ENCODE measurements at regions not wholly inside any gene's neighbourhood (a gene's known extent, or its start where the extent isn't known, plus 50 kb on each side); places are given as distances from the start of the nearest gene placed in this dataset.

GRCh38 chr15:72967811-72968530 is 84.3 kb upstream of the NEO1 start:
- no peaks in the 10 kb centered on the region for H3K79me2 ChIP-seq (ENCODE audit: insufficient read depth, low read length)
- no peaks in the 10 kb centered on the region for H3K36me3 ChIP-seq (ENCODE audit: insufficient read depth, low read length)
- no peak overlapping the region for H2AFZ ChIP-seq (ENCODE audit: low read length)
- no peaks in the 10 kb centered on the region for H3K4me1 ChIP-seq (ENCODE audit: insufficient read depth, low read length, poor library complexity, severe bottlenecking)
- no peak overlapping the region for H3K4me2 ChIP-seq (ENCODE audit: low read depth, low read length, poor library complexity, severe bottlenecking)
- TF ChIP-seq EZH2phosphoT487 (IDR thresholded peaks at IDR 0.05; ENCODE audit: borderline replicate concordance) (no peak), CTCF (conservative IDR thresholded peaks at IDR 0.05; ENCODE audit: low read length) (no peak)
- H3K9me2 ChIP-seq (replicated peaks; ENCODE audit: low read depth, low read length) = no peaks in the 10 kb centered on the region
- no peaks in the 10 kb centered on the region for H3K9me3 ChIP-seq (ENCODE audit: insufficient read depth, low read depth, low read length)
- no peaks in the 10 kb centered on the region for H4K20me1 ChIP-seq (ENCODE audit: insufficient read depth, low read length, poor library complexity, severe bottlenecking)
- no peaks in the 10 kb centered on the region for H3K27me3 ChIP-seq (ENCODE audit: insufficient read depth, low read length, poor library complexity, severe bottlenecking)
- no peaks in the 10 kb centered on the region for H3F3A ChIP-seq (ENCODE audit: low read depth)
- H3K9ac ChIP-seq (ENCODE audit: low read depth, low read length, poor library complexity, severe bottlenecking) = no peak overlapping the region
- H3K4me3 ChIP-seq (ENCODE audit: low read length, poor library complexity, severe bottlenecking) = no peak overlapping the region

GRCh38 chr15:72967397-72967796 is 84.9 kb upstream of the NEO1 start:
- H3K9ac ChIP-seq (ENCODE audit: low read depth, low read length, poor library complexity, severe bottlenecking) = no peak overlapping the region

GRCh38 chr15:72966641-72967040 is 85.6 kb upstream of the NEO1 start:
- Histone ChIP-seq H3K9me3 (ENCODE audit: insufficient read depth, low read depth, low read length) (no peaks in the 10 kb centered on the region), H3K27me3 (ENCODE audit: insufficient read depth, low read length, poor library complexity, severe bottlenecking) (no peaks in the 10 kb centered on the region), H3K4me1 (ENCODE audit: insufficient read depth, low read length, poor library complexity, severe bottlenecking) (no peaks in the 10 kb centered on the region), H3K4me3 (ENCODE audit: low read length, poor library complexity, severe bottlenecking) (no peak overlapping the region), H3F3A (ENCODE audit: low read depth) (no peaks in the 10 kb centered on the region), H2AFZ (ENCODE audit: low read length) (no peak overlapping the region), H3K4me2 (ENCODE audit: low read depth, low read length, poor library complexity, severe bottlenecking) (no peak overlapping the region), H3K36me3 (ENCODE audit: insufficient read depth, low read length) (no peaks in the 10 kb centered on the region), H4K20me1 (ENCODE audit: insufficient read depth, low read length, poor library complexity, severe bottlenecking) (no peaks in the 10 kb centered on the region), H3K79me2 (ENCODE audit: insufficient read depth, low read length) (no peaks in the 10 kb centered on the region), H3K9me2 (replicated peaks; ENCODE audit: low read depth, low read length) (no peaks in the 10 kb centered on the region), H3K9ac (ENCODE audit: low read depth, low read length, poor library complexity, severe bottlenecking) (no peak overlapping the region)
- TF ChIP-seq CTCF (conservative IDR thresholded peaks at IDR 0.05; ENCODE audit: low read length) (no peak), EZH2phosphoT487 (IDR thresholded peaks at IDR 0.05; ENCODE audit: borderline replicate concordance) (no peak)

More at GRCh38 chr15:72967397-72967796, 84.9 kb upstream of the NEO1 start:
- H3K4me3 ChIP-seq (ENCODE audit: low read length, poor library complexity, severe bottlenecking) = no peak overlapping the region
- H3K9me2 ChIP-seq (replicated peaks; ENCODE audit: low read depth, low read length) = no peaks in the 10 kb centered on the region
- no peaks in the 10 kb centered on the region for H3K79me2 ChIP-seq (ENCODE audit: insufficient read depth, low read length)
- no peaks in the 10 kb centered on the region for H3F3A ChIP-seq (ENCODE audit: low read depth)
- no peak for TF ChIP-seq CTCF (conservative IDR thresholded peaks at IDR 0.05; ENCODE audit: low read length)
- TF ChIP-seq EZH2phosphoT487 (IDR thresholded peaks at IDR 0.05; ENCODE audit: borderline replicate concordance) = no peak
- H4K20me1 ChIP-seq (ENCODE audit: insufficient read depth, low read length, poor library complexity, severe bottlenecking) = no peaks in the 10 kb centered on the region
- H3K36me3 ChIP-seq (ENCODE audit: insufficient read depth, low read length) = no peaks in the 10 kb centered on the region
- no peaks in the 10 kb centered on the region for H3K27me3 ChIP-seq (ENCODE audit: insufficient read depth, low read length, poor library complexity, severe bottlenecking)
- H3K4me1 ChIP-seq (ENCODE audit: insufficient read depth, low read length, poor library complexity, severe bottlenecking) = no peaks in the 10 kb centered on the region
- no peaks in the 10 kb centered on the region for H3K9me3 ChIP-seq (ENCODE audit: insufficient read depth, low read depth, low read length)
- no peak overlapping the region for H3K4me2 ChIP-seq (ENCODE audit: low read depth, low read length, poor library complexity, severe bottlenecking)
- no peak overlapping the region for H2AFZ ChIP-seq (ENCODE audit: low read length)

Measured in Loucy (cell line).